SH-SY5Y (cell line): ENCODE measurements at regions not wholly inside any gene's neighbourhood (a gene's known extent, or its start where the extent isn't known, plus 50 kb on each side); places are given as distances from the start of the nearest gene placed in this dataset.

Experiments
- GATA2 ChIP-seq: IDR thresholded peaks from 2 replicates; pipeline ENCODE4 v1.6.1; 2011; ENCODE audit warnings: mild to moderate bottlenecking, low read depth, low read length
- GATA3 ChIP-seq: IDR thresholded peaks from 2 replicates; pipeline ENCODE4 v1.6.1; 2011; ENCODE audit warnings: low read depth, mild to moderate bottlenecking, low read length, moderate library complexity

GRCh38 chr6:142500250-142500786, 198.5 kb downstream of the ADGRG6 start:
- TF ChIP-seq GATA3: no peak
- no peak for TF ChIP-seq GATA2

- TF ChIP-seq GATA3 (no peak), GATA2 (no peak)
Observed at GRCh38 chr6:142501795-142502194, 200.0 kb downstream of the ADGRG6 start.

DNA sequence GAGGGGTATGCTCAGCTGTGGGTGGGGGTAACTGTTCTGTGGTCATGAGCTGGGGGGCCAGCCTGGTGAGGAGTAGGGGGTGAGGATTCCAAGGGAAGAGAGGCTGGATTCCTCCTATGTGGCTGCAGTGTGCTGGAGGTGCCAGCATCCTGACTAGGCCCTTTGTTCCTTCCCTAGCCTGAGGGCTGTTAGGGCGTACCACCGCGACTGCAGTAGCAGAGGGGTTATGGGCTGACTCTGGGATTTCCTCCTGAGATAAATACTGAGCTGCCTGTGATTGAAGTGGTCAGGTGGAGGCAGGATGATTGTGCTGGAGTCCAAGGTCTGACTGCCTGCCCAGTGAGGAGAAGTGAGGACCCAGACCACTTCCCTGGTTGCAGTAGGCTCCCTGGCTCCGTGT, 205.3 kb downstream of the ADGRG6 start:
- TF ChIP-seq GATA3 (no peak), GATA2 (no peak)

GRCh38 chr6:142510211-142510610, 208.4 kb downstream of the ADGRG6 start:
- no peak for TF ChIP-seq GATA2
- no peak for TF ChIP-seq GATA3

DNA sequence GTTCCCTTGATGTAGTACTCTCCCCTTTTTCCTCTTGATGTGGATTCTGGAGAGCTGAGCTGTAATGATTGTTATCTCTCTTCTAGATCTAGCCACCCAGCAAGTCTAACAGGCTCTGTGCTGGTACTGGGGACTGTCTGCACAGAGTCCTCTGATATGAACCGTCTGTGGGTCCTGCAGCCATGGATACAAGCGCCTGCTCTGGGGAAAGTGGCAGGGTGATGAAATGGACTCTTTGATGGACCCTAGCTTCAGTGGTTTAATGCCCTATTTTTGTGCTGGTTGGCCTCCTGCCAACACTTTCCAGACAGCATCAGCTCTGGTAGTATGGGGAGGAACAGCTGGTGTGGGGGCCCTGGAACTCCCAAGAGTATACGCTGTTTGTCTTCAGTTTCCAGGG, 216.3 kb downstream of the ADGRG6 start:
- TF ChIP-seq GATA2: peak; percentile 92
- TF ChIP-seq GATA3: peak; percentile 88

DNA sequence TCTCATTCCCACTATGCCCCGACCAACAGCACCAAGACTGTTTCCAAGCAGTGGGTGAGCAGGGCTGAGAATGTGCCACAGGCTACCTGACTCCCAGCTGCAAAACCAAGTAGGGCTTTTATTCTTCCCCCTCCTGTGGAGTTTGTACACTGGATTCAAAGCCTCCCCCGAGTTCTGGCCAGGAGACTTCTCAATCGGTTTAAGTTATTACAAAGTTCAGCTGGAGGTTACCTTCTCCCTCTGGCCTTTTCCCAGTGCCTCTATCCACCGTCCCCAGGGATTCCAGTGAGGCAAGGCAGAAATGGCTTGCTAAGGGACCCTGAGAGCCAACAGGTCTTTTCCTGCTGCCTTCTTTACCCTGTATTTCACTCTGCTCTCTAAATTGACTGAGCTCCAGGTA, 217.0 kb downstream of the ADGRG6 start:
- TF ChIP-seq GATA3: no peak
- no peak for TF ChIP-seq GATA2

GRCh38 chr6:142521791-142522190, 220.0 kb downstream of the ADGRG6 start:
- TF ChIP-seq GATA2: no peak
- TF ChIP-seq GATA3: no peak

DNA sequence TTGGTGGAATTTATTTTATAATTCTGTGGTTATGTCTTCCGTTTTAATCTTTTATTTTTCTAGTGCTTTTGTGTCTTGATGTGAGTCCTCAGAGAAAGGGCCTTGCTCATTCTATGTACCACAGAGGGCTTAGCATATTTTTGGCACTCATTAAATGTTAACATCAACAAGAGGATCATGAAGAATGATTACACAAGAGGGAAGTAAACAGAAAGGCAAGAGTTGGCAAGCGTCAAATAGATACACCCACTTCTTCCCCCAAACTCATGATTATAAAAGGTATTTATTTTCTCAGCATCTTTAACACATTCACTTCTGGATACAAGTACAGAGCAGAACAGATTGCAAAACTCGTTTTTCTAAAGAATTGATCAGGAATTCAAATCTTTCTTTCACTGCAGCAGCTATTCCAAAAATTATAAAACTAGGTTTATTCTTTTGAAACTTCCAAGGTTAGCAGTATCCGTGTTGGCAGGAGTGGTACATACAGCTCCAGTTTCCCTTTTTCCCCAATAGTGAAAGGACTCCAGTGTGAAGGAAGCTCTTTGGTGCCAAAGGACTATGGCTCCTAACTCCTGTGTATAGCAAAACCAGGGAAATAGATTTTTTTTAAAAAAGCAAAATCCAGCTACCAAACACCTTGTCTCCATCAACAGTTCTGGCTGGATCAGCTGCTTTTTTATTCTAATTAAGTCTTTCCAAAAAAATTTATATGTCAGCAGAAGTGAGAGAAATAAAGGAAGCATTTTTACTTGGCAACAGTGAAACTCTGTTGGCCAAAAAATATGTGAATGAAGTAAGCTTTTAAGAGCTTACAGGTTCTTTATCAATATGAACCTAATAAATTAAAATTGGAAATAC, 221.9 kb downstream of the ADGRG6 start:
- no peak for TF ChIP-seq GATA2
- TF ChIP-seq GATA3: no peak

DNA sequence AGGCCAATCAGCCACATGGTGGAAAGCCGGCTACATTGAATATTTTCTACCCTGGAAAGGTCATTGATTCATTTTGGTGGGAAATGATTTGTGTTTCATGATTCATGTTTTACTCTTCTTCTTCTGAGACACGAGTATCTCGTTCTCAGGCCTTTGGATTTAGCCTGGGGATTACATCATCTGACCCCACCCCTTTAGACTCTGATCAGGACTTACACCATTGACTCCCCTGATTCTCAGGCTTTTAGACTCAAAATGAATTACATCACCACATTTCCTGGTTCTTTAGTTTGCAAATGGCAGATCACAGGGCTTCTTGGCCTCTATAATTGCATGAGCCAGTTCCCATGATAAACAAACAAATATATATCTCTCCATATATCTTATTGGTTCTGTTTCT, 228.8 kb downstream of the ADGRG6 start:
- TF ChIP-seq GATA3: no peak
- no peak for TF ChIP-seq GATA2

GRCh38 chr6:142531727-142532126, 229.9 kb downstream of the ADGRG6 start:
- TF ChIP-seq GATA3: no peak

- TF ChIP-seq GATA2: no peak
- no peak for TF ChIP-seq GATA3
Observed at GRCh38 chr6:142534076-142534475, 232.3 kb downstream of the ADGRG6 start.

- TF ChIP-seq GATA3 (no peak), GATA2 (no peak)
Observed at GRCh38 chr6:142534484-142534883, 232.7 kb downstream of the ADGRG6 start.

DNA sequence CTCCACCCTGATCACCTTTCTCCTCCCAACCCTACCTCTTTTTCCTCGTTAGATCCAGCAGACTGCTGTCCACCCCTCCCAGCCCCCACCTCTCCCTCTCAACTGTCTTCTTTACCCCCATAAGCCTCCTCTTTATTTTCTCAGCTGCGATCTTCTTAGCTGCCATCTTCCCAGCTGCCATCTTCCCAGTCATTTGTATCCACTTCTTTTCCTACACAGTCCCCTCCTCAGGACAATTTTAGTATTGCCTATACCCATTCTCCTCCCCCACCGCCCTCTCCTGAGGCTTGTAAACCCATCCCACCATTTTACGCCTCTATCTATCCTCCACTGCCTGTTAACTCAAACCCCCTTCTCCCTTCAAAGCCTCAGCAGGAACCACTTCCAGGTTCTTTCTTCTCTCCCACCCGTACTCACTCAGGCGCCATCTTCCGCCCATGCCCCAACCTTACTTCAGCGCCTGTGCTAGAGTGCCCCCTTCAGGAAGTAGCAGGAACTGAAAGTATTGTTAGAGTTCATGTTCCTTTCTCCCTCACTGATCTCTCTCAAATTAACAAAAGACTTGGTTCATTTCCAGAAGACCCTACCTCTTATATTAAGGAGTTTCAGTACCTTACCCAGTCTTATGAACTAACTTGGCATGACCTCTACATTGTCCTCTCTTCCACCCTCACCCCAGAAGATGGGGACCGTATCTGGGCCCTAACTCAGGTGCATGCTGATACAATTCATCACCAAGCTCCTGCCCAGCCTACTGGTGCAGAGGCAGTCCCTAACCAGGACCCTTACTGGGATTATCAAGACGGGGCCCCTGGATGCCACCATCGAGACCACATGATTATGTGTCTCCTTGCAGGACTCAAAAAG, 236.0 kb downstream of the ADGRG6 start:
- TF ChIP-seq GATA3: no peak
- TF ChIP-seq GATA2: no peak

DNA sequence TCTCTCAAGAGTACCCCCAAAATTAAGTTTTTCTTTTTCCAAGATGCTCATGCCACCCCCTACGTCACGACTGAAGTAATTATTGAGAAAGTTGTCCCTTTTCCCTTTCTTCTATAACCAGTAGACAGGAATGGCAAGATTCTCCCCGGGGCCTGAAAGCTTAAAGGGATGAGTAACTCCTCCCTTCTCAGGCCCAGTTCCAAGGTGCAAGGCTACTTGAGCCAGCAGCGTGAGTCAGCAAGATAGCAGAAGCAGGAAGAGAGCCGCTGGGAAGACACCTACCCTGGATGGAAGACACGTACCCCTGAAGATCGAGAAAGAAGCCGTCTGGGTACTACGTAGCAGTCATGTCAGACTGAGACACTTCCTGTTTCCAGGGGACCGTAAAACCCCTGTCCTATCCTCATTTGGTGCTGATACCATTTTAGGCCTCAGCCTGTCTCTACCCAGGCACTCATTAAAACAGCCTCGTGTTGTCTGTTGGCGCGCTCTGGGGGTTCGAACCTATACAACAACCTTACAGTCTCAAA, 241.0 kb downstream of the ADGRG6 start:
- TF ChIP-seq GATA2: no peak
- no peak for TF ChIP-seq GATA3
